HG03175 (cell line): ENCODE measurements at regions not wholly inside any gene's neighbourhood (a gene's known extent, or its start where the extent isn't known, plus 50 kb on each side); places are given as distances from the start of the nearest gene placed in this dataset.
"Not testable (repeated sequence)": the region's sequence is repeated elsewhere in the genome, so short reads cannot be mapped to it uniquely, and the experiment has no call there.

Source experiments
- ATAC-seq: cut with Tn5 transposase; IDR thresholded peaks from one replicate; pipeline ENCODE4 v1.9.1; 2021; ENCODE audit warnings: mild to moderate bottlenecking, moderate library complexity; ENCODE audit not compliant: unreplicated experiment

DNA sequence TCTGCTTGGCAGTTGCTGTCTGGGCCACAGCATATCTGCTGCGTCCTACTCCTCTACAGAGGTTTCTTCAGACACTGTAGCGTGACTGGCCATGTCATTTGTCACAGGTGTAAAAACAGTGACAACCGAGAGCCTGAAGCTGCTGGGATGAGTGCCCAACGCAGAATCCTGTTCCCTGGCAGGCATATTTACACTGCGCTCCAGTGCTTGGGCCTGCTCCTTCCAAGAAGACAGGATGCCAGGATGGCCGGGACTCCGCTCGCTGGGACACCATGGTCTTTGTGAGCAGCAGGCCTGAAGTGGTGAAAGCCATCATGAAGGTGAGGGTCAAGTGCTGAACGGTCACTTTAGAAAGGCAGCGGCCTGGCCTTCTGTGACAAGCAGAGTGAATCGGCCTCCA lies 171.4 kb downstream of the EMP1 start:
- ATAC-seq, result no peak

DNA sequence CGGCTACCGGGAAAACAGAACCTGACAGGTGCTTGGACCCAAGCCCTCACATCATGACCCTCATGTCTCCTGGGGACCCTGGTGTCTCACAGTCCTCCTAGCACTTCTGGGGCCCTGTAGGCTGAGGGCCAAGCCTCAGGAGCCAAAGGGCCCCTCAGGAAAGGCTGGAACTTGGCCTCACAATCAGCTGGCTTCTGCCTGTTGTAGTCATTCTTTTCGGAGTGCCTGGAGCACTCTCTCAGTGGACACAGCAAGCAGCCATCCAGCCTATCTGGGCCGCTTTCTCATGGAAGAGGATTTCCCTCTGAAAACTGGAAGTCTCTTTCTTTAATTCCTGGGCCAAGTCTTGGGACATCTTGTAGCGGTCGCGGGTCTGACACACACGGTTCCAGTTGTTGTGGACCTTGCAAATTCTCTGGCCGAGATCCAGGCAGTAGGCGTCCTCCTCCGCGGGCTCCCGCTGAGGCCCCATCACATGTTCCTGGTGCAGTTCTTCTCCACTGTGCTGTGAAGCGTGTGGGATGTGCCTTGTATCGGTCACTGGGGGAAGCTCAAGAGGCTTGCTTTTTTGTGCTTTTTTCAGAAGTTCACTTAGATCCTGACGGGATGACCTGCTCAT lies 169.3 kb downstream of the EMP1 start:
- ATAC-seq, result no peak

- ATAC-seq, result peak; percentile 79
Measured at GRCh38 chr12:13362260-13362841, 165.8 kb downstream of the EMP1 start.

DNA sequence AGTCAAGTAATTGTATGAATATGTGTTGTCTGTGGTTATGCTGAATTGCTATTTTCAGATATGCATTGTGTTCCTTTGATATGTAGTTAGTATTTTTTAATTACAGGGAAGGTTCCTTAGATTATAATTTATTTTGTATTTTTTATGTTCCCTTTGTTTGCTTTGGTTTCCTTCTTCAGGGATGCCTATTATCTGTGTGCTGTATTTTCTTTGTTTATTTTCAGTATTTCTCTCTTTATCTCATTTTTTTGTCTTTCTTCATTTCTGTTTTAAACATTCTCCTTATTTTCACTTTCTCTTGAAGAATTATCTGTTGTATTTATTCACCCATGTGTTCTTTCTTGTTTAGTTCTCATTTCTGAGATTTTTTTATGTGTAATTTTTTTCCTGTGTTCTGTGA lies 163.1 kb downstream of the EMP1 start:
- ATAC-seq, result no peak

GRCh38 chr12:13358391-13358905 lies 161.9 kb downstream of the EMP1 start:
- ATAC-seq, result no peak

- ATAC-seq, result no peak
Measured at GRCh38 chr12:13350946-13351345, 154.4 kb downstream of the EMP1 start.

GRCh38 chr12:13350381-13350780 lies 153.9 kb downstream of the EMP1 start:
- ATAC-seq, result no peak

GRCh38 chr12:13348464-13348863 lies 151.9 kb downstream of the EMP1 start:
- ATAC-seq, result no peak

GRCh38 chr12:13347241-13348043 lies 150.9 kb downstream of the EMP1 start:
- no peak for ATAC-seq

- ATAC-seq, result no peak
Measured at GRCh38 chr12:13345722-13346121, 149.2 kb downstream of the EMP1 start.

DNA sequence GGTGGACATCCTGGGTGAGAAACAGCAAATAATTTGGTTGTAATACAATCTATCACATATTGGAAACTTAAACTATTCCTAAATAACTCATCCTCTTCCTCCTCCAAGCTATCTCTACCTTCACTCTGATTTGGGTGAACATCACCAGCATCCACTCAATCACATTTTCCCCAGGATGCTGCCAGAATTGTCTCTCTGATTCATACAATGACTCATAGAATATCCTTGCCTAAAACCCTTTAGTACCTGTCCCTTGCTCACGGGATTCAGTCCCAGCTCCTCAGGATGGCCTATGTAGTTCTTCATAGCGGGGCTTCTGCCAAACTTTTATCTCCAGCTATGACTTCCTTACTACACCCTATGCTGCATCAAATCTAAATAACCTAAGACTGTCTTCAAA lies 146.8 kb downstream of the EMP1 start:
- no peak for ATAC-seq

DNA sequence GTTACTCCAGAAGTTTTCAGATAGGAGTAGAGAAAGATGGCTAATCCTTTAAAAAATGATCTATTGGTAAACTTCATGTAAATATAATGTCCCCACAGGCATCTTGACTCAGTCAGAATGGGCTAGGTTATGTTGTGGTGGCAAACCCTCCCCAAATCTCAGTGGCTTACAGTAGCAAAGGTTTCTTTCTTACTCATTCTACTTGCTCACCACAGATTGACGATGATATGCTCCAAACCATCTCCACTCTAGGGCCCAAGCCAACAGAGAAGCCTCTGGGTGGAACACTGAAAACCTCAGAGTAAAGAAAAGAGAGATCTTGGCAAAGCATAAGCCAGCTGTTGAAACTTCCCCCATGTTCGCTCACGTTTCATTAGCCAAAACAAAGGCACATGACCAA lies 146.4 kb downstream of the EMP1 start:
- ATAC-seq, result no peak

- no peak for ATAC-seq
Measured at GRCh38 chr12:13340149-13340548, 143.6 kb downstream of the EMP1 start.

- no peak for ATAC-seq
Measured at GRCh38 chr12:13339538-13339937, 143.0 kb downstream of the EMP1 start.

DNA sequence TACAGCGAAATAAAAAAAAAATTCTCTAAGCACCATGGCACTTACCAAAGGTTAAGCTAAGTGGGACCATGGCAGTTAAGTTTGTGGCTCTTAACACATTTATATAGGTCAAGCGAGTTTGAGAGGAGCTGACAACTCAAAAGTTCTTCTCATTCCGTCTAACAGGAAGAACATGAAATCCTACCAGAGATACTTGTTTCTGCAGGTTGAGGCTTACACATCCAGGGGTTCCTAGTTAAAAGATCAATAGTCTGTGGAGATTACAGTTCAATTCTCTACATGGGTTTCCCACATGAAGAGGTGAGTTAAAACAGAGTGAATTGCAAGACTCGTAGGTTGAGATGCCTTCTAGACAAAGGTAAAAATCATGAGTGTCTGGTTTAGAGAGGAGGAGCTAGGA lies 142.6 kb downstream of the EMP1 start:
- no peak for ATAC-seq

DNA sequence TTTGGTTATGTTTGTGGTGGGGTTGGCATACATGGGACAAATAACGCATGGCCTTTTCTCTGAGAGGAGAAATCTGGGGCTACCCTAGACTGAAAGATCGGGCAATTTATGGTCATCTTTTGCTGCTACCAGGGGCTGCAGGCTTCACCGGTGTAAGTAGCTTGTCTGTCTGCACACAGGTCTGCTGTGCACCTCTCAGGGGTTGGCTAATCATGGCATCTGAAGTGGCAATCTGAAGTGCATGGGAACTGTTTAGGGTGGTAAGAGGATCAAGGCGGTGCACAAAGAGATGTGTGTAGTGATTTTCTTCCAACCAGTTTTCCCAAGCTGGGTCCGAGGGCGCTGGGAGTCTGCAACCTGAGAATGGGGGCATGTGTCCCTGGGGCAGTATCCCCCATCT lies 141.3 kb downstream of the EMP1 start:
- no peak for ATAC-seq

- ATAC-seq, result no peak
Measured at GRCh38 chr12:13336216-13336615, 139.7 kb downstream of the EMP1 start.

DNA sequence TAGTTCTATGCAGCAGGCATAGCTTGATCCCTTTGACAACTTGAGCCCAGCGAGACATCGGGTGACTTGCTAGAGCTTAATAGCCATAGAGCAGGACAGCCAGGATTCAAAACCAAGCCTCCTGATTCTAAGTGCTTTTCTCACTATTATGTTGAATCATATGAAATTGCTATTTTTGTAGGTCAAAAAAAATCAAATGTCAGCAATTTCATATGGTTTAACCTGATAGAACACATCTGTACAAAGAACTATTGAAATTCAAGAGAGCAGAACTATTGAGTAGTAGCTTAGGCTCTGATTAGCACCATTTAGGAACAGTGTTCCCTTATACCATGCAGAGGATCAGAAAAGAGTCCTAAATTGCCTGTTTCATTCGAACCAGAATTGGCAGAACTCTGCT lies 132.0 kb downstream of the EMP1 start:
- ATAC-seq, result no peak

GRCh38 chr12:13326076-13326475 lies 129.6 kb downstream of the EMP1 start:
- ATAC-seq, result no peak

GRCh38 chr12:13325037-13325436 lies 128.5 kb downstream of the EMP1 start:
- not testable (repeated sequence) for ATAC-seq

GRCh38 chr12:13318231-13319015 lies 121.9 kb downstream of the EMP1 start:
- no peak for ATAC-seq
